SK-N-SH (cell line): ENCODE measurements at regions not wholly inside any gene's neighbourhood (a gene's known extent, or its start where the extent isn't known, plus 50 kb on each side); places are given as distances from the start of the nearest gene placed in this dataset.

Experiments used
- CTCF ChIA-PET: fragments of 300-600, 350-600 bp; formaldehyde crosslinking; extraction: SDS; loops from one replicate; lab custom pipeline; 2021; lab: Yijun Ruan, JAX
- POLR2A ChIA-PET: fragments of 350-600 bp; sonication (Branson Sonifier 250); formaldehyde crosslinking; extraction: SDS; loops from one replicate; lab custom pipeline; 2020; ENCODE audit warnings: antibody characterized with exemption, inconsistent platforms; lab: Yijun Ruan, JAX
- DNase-seq: peaks from one replicate; pipeline ENCODE4 v3.0.0; 2012
- H2AFZ ChIP-seq: fragments of 200-600 bp; sonication (generic); 2 replicates; pipeline ENCODE4 v1.8.1; 2016; ENCODE audit warnings: antibody characterized with exemption, mild to moderate bottlenecking, low read depth
- H3F3A ChIP-seq: fragments of 200-600 bp; sonication (generic); replicated peaks from 2 replicates; pipeline ENCODE3; 2016; ENCODE audit warnings: antibody characterized with exemption, mild to moderate bottlenecking; ENCODE audit not compliant: insufficient read depth
- H3K27ac ChIP-seq, 2 experiments: fragments of 200-500 bp in 1 of 2; fragments of 200-600 bp in 1 of 2; sonication (Bioruptor generic) in 1 of 2; sonication (generic), shearing (Covaris generic) in 1 of 2; 2 replicates each; pipeline versions ENCODE4 v1.5.1 to v1.6.1; 2014 to 2016; ENCODE audit warnings: low read depth in 2 of 2, inconsistent platforms in 1 of 2, low read length in 1 of 2, mild to moderate bottlenecking in 1 of 2, mixed read lengths in 1 of 2
- H3K27me3 ChIP-seq: fragments of 200-600 bp; sonication (generic), shearing (Covaris generic); 2 replicates; pipeline ENCODE4 v1.6.1; 2016; ENCODE audit warnings: mixed run types; ENCODE audit not compliant: insufficient read depth
- H3K36me3 ChIP-seq, 2 experiments: fragments of 200-500 bp in 1 of 2; fragments of 200-600 bp in 1 of 2; sonication (Bioruptor generic) in 1 of 2; sonication (generic) in 1 of 2; replicated peaks in 1 of 2; 2 replicates each; pipeline versions ENCODE3 to v1.5.1; 2014 to 2016; ENCODE audit warnings: low read length in 1 of 2, mild to moderate bottlenecking in 1 of 2; ENCODE audit not compliant: insufficient read depth in 2 of 2, control insufficient read depth in 1 of 2
- H3K4me1 ChIP-seq, 2 experiments: fragments of 200-500 bp in 1 of 2; fragments of 200-600 bp in 1 of 2; sonication (Bioruptor generic) in 1 of 2; sonication (generic), shearing (Covaris generic) in 1 of 2; 2 replicates each; pipeline versions ENCODE4 v1.5.1 to v1.6.1; 2014 to 2016; ENCODE audit warnings: low read depth in 1 of 2, low read length in 1 of 2, mixed run types in 1 of 2; ENCODE audit not compliant: insufficient read depth in 2 of 2, control insufficient read depth in 1 of 2
- H3K4me2 ChIP-seq: fragments of 200-600 bp; sonication (generic), shearing (Covaris generic); 2 replicates; pipeline ENCODE4 v1.6.1; 2017; ENCODE audit warnings: mixed run types
- H3K4me3 ChIP-seq, 2 experiments: fragments of 200-500 bp in 1 of 2; fragments of 200-600 bp in 1 of 2; sonication (Bioruptor generic) in 1 of 2; sonication (generic), shearing (Covaris generic) in 1 of 2; 2 replicates each; pipeline versions ENCODE4 v1.5.1 to v1.8.1; 2014 to 2016; ENCODE audit warnings: low read depth in 2 of 2, inconsistent platforms in 1 of 2, low read length in 1 of 2, mild to moderate bottlenecking in 1 of 2, mixed read lengths in 1 of 2, moderate library complexity in 1 of 2
- H3K79me2 ChIP-seq: fragments of 200-600 bp; sonication (generic); 2 replicates; pipeline ENCODE4 v1.8.1; 2017; ENCODE audit warnings: mild to moderate bottlenecking; ENCODE audit not compliant: insufficient read depth
- H3K9ac ChIP-seq: fragments of 200-600 bp; sonication (generic); 2 replicates; pipeline ENCODE4 v1.6.1; 2017; ENCODE audit warnings: mixed run types
- H3K9me2 ChIP-seq: fragments of 200-600 bp; sonication (generic); 2 replicates; pipeline ENCODE4 v1.6.1; 2017; ENCODE audit warnings: mixed run types
- H3K9me3 ChIP-seq: fragments of 200-600 bp; sonication (generic); 2 replicates; pipeline ENCODE4 v1.6.1; 2017; ENCODE audit warnings: mixed run types, mild to moderate bottlenecking, moderate library complexity
- H4K20me1 ChIP-seq: fragments of 200-600 bp; sonication (generic); 2 replicates; pipeline ENCODE4 v1.6.1; 2017; ENCODE audit warnings: mild to moderate bottlenecking, mixed run types; ENCODE audit not compliant: insufficient read depth
- CTCF ChIP-seq: fragments of 200-600 bp; sonication (generic); IDR thresholded peaks from 2 replicates; pipeline ENCODE4 v1.6.1; 2017; ENCODE audit warnings: antibody characterized with exemption, mild to moderate bottlenecking, moderate library complexity
- EZH2phosphoT487 ChIP-seq: fragments of 200-600 bp; sonication (generic); IDR thresholded peaks from 2 replicates; pipeline ENCODE4 v1.6.1; 2017; ENCODE audit warnings: low read depth, mixed run types, mild to moderate bottlenecking, antibody characterized with exemption, moderate library complexity, borderline replicate concordance
- FOXM1 ChIP-seq: IDR thresholded peaks from 2 replicates; pipeline ENCODE4 v1.4.0; 2012; ENCODE audit warnings: low read depth, mild to moderate bottlenecking
- JUND ChIP-seq: IDR thresholded peaks from 2 replicates; pipeline ENCODE4 v1.4.0; 2012
- MAX ChIP-seq: IDR thresholded peaks from 2 replicates; pipeline ENCODE4 v1.4.0; 2012; ENCODE audit warnings: low read depth
- NFIC ChIP-seq: IDR thresholded peaks from 2 replicates; pipeline ENCODE4 v1.4.0; 2012; ENCODE audit warnings: borderline replicate concordance
- POLR2AphosphoS5 ChIP-seq: IDR thresholded peaks from 2 replicates; pipeline ENCODE4 v1.6.1; 2012; ENCODE audit warnings: low read depth, low read length
- RAD21 ChIP-seq: IDR thresholded peaks from 2 replicates; pipeline ENCODE4 v1.6.1; 2012; ENCODE audit warnings: mild to moderate bottlenecking, low read length
- RFX5 ChIP-seq: IDR thresholded peaks from 2 replicates; pipeline ENCODE4 v1.6.1; 2012; ENCODE audit warnings: mild to moderate bottlenecking, improper control_type of control experiment, low read length
- SIN3A ChIP-seq: IDR thresholded peaks from 2 replicates; pipeline ENCODE4 v1.6.1; 2012; ENCODE audit warnings: low read depth, mild to moderate bottlenecking, low read length, moderate library complexity, borderline replicate concordance
- SMC3 ChIP-seq: IDR thresholded peaks from 2 replicates; pipeline ENCODE4 v1.6.1; 2012; ENCODE audit warnings: low read depth, low read length, improper control_type of control experiment
- TEAD4 ChIP-seq: IDR thresholded peaks from 2 replicates; pipeline ENCODE4 v1.4.0; 2012; ENCODE audit warnings: mild to moderate bottlenecking, borderline replicate concordance; ENCODE audit not compliant: insufficient read depth
- USF2 ChIP-seq: fragments of 150-350 bp; IDR thresholded peaks from 2 replicates; pipeline ENCODE4 v1.6.1; 2017; ENCODE audit warnings: antibody characterized with exemption, low read length, low read depth, borderline replicate concordance
- YY1 ChIP-seq: IDR thresholded peaks from 2 replicates; pipeline ENCODE4 v1.4.0; 2012; ENCODE audit warnings: low read depth, mild to moderate bottlenecking
- WGBS: methylation state at CpG from one replicate; pipeline ENCODE4 v1.1.6; 2017; ENCODE audit warnings: low lambda C conversion rate; 5-methylcytosine and 5-hydroxymethylcytosine counted together

- no peak for TF ChIP-seq CTCF
- no peak for TF ChIP-seq JUND
- no peak for TF ChIP-seq MAX
- POLR2A ChIA-PET = no interaction called here
These were observed 174.2 kb downstream of the KIF2B start for GRCh38 chr17:53996890-53997289.

GRCh38 chr17:54007855-54008254 lies 185.1 kb downstream of the KIF2B start:
- ChIA-PET POLR2A (no interaction called here), CTCF (interaction anchor here (1.4 to 2.0 kb wide), 2 partner anchors 17 to 32 kb away, joined by 3 to 6 read pairs; no protein-coding TSS in a partner anchor)
- Histone ChIP-seq H3K27me3 (no peaks in the 10 kb centered on the region), H3K27ac (no peak overlapping the region), H3K4me3 (no peak overlapping the region), H3K4me1 (no peaks in the 10 kb centered on the region)
- WGBS = 9% methylated on average over 2 of the region's 2 CpGs
- TF ChIP-seq EZH2phosphoT487 = no peak
- TF ChIP-seq RAD21 = peak; percentile 9; the same call in 1 of the 2 replicates
- TF ChIP-seq TEAD4 = no peak
- no peak for TF ChIP-seq NFIC
- TF ChIP-seq SMC3 = no peak
- TF ChIP-seq, all 33 proteins: peak for 1
- H3K36me3 ChIP-seq = no peaks in the 10 kb centered on the region
- H3K9me3 ChIP-seq = peaks cover 4% of the 10 kb centered on the region; the same call in 1 of the 2 replicates
- no peaks in the 10 kb centered on the region for H3K79me2 ChIP-seq
- no peak overlapping the region for H3K9ac ChIP-seq
- no peak overlapping the region for H3K4me2 ChIP-seq
- H3F3A ChIP-seq = no peaks in the 10 kb centered on the region
- H3K9me2 ChIP-seq = no peaks in the 10 kb centered on the region
- H4K20me1 ChIP-seq = no peaks in the 10 kb centered on the region
- H2AFZ ChIP-seq = no peak overlapping the region
- DNase-seq = no peak

More at GRCh38 chr17:53996890-53997289, 174.2 kb downstream of the KIF2B start:
- DNase-seq = no peak
- Histone ChIP-seq H3K79me2 (no peaks in the 10 kb centered on the region), H3F3A (no peaks in the 10 kb centered on the region), H4K20me1 (no peaks in the 10 kb centered on the region), H3K9me2 (no peaks in the 10 kb centered on the region), H3K27ac (no peak overlapping the region), H3K27me3 (no peaks in the 10 kb centered on the region), H3K4me3 (no peak overlapping the region), H3K4me1 (no peaks in the 10 kb centered on the region), H3K36me3 (no peaks in the 10 kb centered on the region), H3K9ac (no peak overlapping the region), H3K4me2 (no peak overlapping the region), H3K9me3 (no peaks in the 10 kb centered on the region), H2AFZ (no peak overlapping the region)
- CTCF ChIA-PET = no interaction called here

- peaks cover 4% of the 10 kb centered on the region; the same call in 1 of the 2 replicates for H3K9me3 ChIP-seq
- no peaks in the 10 kb centered on the region for H3K27me3 ChIP-seq
- no peaks in the 10 kb centered on the region for H3K36me3 ChIP-seq
- no peaks in the 10 kb centered on the region for H4K20me1 ChIP-seq
- ChIA-PET POLR2A (no interaction called here), CTCF (no interaction called here)
- H3K4me2 ChIP-seq = no peak overlapping the region
- no peak overlapping the region for H3K4me3 ChIP-seq
- no peak overlapping the region for H2AFZ ChIP-seq
- no peaks in the 10 kb centered on the region for H3K79me2 ChIP-seq
- H3K4me1 ChIP-seq = no peaks in the 10 kb centered on the region
- no peak overlapping the region for H3K27ac ChIP-seq
- 19% methylated on average over 4 of the region's 4 CpGs for WGBS
- H3F3A ChIP-seq = no peaks in the 10 kb centered on the region
- TF ChIP-seq RFX5 (no peak), YY1 (no peak), SIN3A (no peak), USF2 (no peak), MAX (no peak), FOXM1 (no peak), POLR2AphosphoS5 (no peak)
- H3K9ac ChIP-seq = no peak overlapping the region
- no peaks in the 10 kb centered on the region for H3K9me2 ChIP-seq
- DNase-seq = no peak
These were observed 186.8 kb downstream of the KIF2B start for GRCh38 chr17:54009502-54009901.
